Endothelial cell (in vitro differentiated cells): ENCODE measurements at regions not wholly inside any gene's neighbourhood (a gene's known extent, or its start where the extent isn't known, plus 50 kb on each side); places are given as distances from the start of the nearest gene placed in this dataset.

Experiments
- DNase-seq: peaks from one replicate; pipeline ENCODE4 v3.0.0; 2021; ENCODE audit warnings: low spot score
- H3K27ac Mint-ChIP-seq: one replicate; pipeline ENCODE4 v1.8.0; 2021; ENCODE audit warnings: mixed read lengths, inconsistent platforms; ENCODE audit not compliant: unreplicated experiment
- H3K27me3 Mint-ChIP-seq: one replicate; pipeline ENCODE4 v1.8.0; 2021; ENCODE audit warnings: mild to moderate bottlenecking, moderate library complexity, mixed read lengths, inconsistent platforms; ENCODE audit not compliant: unreplicated experiment
- H3K36me3 Mint-ChIP-seq: one replicate; pipeline ENCODE4 v1.8.0; 2021; ENCODE audit warnings: mild to moderate bottlenecking, low read depth, mixed read lengths, inconsistent platforms; ENCODE audit not compliant: unreplicated experiment
- H3K4me1 Mint-ChIP-seq: one replicate; pipeline ENCODE4 v1.8.0; 2021; ENCODE audit warnings: mild to moderate bottlenecking, mixed read lengths, inconsistent platforms; ENCODE audit not compliant: unreplicated experiment
- H3K4me3 Mint-ChIP-seq: one replicate; pipeline ENCODE4 v1.8.0; 2021; ENCODE audit warnings: mild to moderate bottlenecking, mixed read lengths, inconsistent platforms; ENCODE audit not compliant: unreplicated experiment
- H3K9me3 Mint-ChIP-seq: one replicate; pipeline ENCODE4 v1.8.0; 2021; ENCODE audit warnings: mixed read lengths, inconsistent platforms; ENCODE audit not compliant: unreplicated experiment
- CTCF ChIP-seq: fragments of 200-600 bp; sonication (generic); IDR thresholded peaks from one replicate; pipeline ENCODE4 v1.5.0; 2021; ENCODE audit warnings: antibody characterized with exemption; ENCODE audit not compliant: unreplicated experiment

- no peak overlapping the region for H3K4me3 Mint-ChIP-seq
- peaks cover 3% of the 10 kb centered on the region for H3K4me1 Mint-ChIP-seq
- TF ChIP-seq CTCF: no peak
- no peak for DNase-seq
- no peak overlapping the region for H3K27ac Mint-ChIP-seq
- H3K9me3 Mint-ChIP-seq: no peaks in the 10 kb centered on the region
- H3K36me3 Mint-ChIP-seq: no peaks in the 10 kb centered on the region
- H3K27me3 Mint-ChIP-seq: peaks cover 5% of the 10 kb centered on the region
Measured at GRCh38 chr1:182193908-182194550, 132.5 kb upstream of the ZNF648 start.

- Mint-ChIP-seq H3K4me3 (no peak overlapping the region), H3K27ac (no peak overlapping the region), H3K4me1 (peaks cover 3% of the 10 kb centered on the region), H3K9me3 (no peaks in the 10 kb centered on the region), H3K36me3 (no peaks in the 10 kb centered on the region), H3K27me3 (peaks cover 3% of the 10 kb centered on the region)
- DNase-seq: no peak
- no peak for TF ChIP-seq CTCF
Measured at GRCh38 chr1:182192966-182193365, 131.5 kb upstream of the ZNF648 start.

GRCh38 chr1:182192215-182192614, 130.7 kb upstream of the ZNF648 start:
- no peak for DNase-seq
- peaks cover 3% of the 10 kb centered on the region for H3K27me3 Mint-ChIP-seq
- no peak overlapping the region for H3K4me3 Mint-ChIP-seq
- no peaks in the 10 kb centered on the region for H3K9me3 Mint-ChIP-seq
- no peak for TF ChIP-seq CTCF
- H3K4me1 Mint-ChIP-seq: peaks cover 3% of the 10 kb centered on the region
- H3K36me3 Mint-ChIP-seq: no peaks in the 10 kb centered on the region
- H3K27ac Mint-ChIP-seq: no peak overlapping the region

GRCh38 chr1:182191381-182192115, 130.0 kb upstream of the ZNF648 start:
- TF ChIP-seq CTCF: no peak
- Mint-ChIP-seq H3K27me3 (peaks cover 3% of the 10 kb centered on the region), H3K27ac (no peak overlapping the region), H3K4me1 (peaks cover 3% of the 10 kb centered on the region), H3K4me3 (no peak overlapping the region), H3K9me3 (no peaks in the 10 kb centered on the region), H3K36me3 (no peaks in the 10 kb centered on the region)
- no peak for DNase-seq

GRCh38 chr1:182189535-182190066, 128.1 kb upstream of the ZNF648 start:
- Mint-ChIP-seq H3K4me3 (no peak overlapping the region), H3K27me3 (peaks cover 3% of the 10 kb centered on the region), H3K9me3 (no peaks in the 10 kb centered on the region), H3K27ac (no peak overlapping the region), H3K4me1 (peaks cover 3% of the 10 kb centered on the region), H3K36me3 (no peaks in the 10 kb centered on the region)
- no peak for TF ChIP-seq CTCF
- no peak for DNase-seq
